Mammary epithelial cell (primary cell): ENCODE measurements at regions not wholly inside any gene's neighbourhood (a gene's known extent, or its start where the extent isn't known, plus 50 kb on each side); places are given as distances from the start of the nearest gene placed in this dataset.

Experiments
- EZH2 ChIP-seq: IDR thresholded peaks from 2 replicates; pipeline ENCODE4 v1.6.1; 2012; ENCODE audit warnings: low read length, inconsistent platforms, borderline replicate concordance
- TF ChIP-seq, protein P1 (sequence below), 2 donors: IDR thresholded peaks in 1 of 2; conservative IDR thresholded peaks in 1 of 2; 2 replicates each; pipeline ENCODE4 v1.5.1; 2011 to 2012; ENCODE audit warnings: inconsistent platforms in 2 of 2, low read length in 2 of 2, mild to moderate bottlenecking in 2 of 2, control low read depth in 1 of 2, low read depth in 1 of 2; ENCODE audit not compliant: insufficient read depth in 1 of 2; ENCODE audit errors: extremely low read depth in 1 of 2

- TF ChIP-seq, protein P1, sequence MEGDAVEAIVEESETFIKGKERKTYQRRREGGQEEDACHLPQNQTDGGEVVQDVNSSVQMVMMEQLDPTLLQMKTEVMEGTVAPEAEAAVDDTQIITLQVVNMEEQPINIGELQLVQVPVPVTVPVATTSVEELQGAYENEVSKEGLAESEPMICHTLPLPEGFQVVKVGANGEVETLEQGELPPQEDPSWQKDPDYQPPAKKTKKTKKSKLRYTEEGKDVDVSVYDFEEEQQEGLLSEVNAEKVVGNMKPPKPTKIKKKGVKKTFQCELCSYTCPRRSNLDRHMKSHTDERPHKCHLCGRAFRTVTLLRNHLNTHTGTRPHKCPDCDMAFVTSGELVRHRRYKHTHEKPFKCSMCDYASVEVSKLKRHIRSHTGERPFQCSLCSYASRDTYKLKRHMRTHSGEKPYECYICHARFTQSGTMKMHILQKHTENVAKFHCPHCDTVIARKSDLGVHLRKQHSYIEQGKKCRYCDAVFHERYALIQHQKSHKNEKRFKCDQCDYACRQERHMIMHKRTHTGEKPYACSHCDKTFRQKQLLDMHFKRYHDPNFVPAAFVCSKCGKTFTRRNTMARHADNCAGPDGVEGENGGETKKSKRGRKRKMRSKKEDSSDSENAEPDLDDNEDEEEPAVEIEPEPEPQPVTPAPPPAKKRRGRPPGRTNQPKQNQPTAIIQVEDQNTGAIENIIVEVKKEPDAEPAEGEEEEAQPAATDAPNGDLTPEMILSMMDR (conservative IDR thresholded peaks at IDR 0.05 in 1 of 2, IDR thresholded peaks at IDR 0.05 in 1 of 2; ENCODE audit: extremely low read depth in 1 of 2, insufficient read depth in 1 of 2, low read depth in 1 of 2, low read length in 2 of 2): no peak
- TF ChIP-seq EZH2: no peak
Observed at GRCh38 chr6:88381289-88381642, 215.1 kb upstream of the CNR1 start.
